HepG2 (cell line): ENCODE measurements at regions not wholly inside any gene's neighbourhood (a gene's known extent, or its start where the extent isn't known, plus 50 kb on each side); places are given as distances from the start of the nearest gene placed in this dataset.

Experiments
- CBX5 ChIP-seq: sonication (generic); formaldehyde crosslinking; IDR thresholded peaks from 2 replicates; pipeline ENCODE4 v1.4.0; 2020; ENCODE audit warnings: missing genetic modification reagents, borderline replicate concordance
- ELF3 ChIP-seq: IDR thresholded peaks from 2 replicates; pipeline ENCODE4 v1.6.1; 2016; ENCODE audit warnings: missing genetic modification reagents, missing compliant biosample characterization
- FOSL2 ChIP-seq: sonication (generic); formaldehyde crosslinking; IDR thresholded peaks from 2 replicates; pipeline ENCODE4 v1.4.0; 2020; ENCODE audit warnings: missing genetic modification reagents
- GZF1 ChIP-seq: sonication (generic); formaldehyde crosslinking; IDR thresholded peaks from 2 replicates; pipeline ENCODE4 v1.5.1; 2020; ENCODE audit warnings: mild to moderate bottlenecking, missing genetic modification reagents
- HOXA9 ChIP-seq: sonication (generic); formaldehyde crosslinking; IDR thresholded peaks from 2 replicates; pipeline ENCODE4 v1.8.1; 2022; ENCODE audit warnings: missing genetic modification reagents, mild to moderate bottlenecking, moderate library complexity, borderline replicate concordance
- KDM1A ChIP-seq: IDR thresholded peaks from 2 replicates; pipeline ENCODE4 v1.6.1; 2016; ENCODE audit warnings: missing compliant biosample characterization
- KLF9 ChIP-seq: IDR thresholded peaks from 2 replicates; pipeline ENCODE4 v1.6.1; 2016; ENCODE audit warnings: low read depth
- KMT2A ChIP-seq: sonication (generic); formaldehyde crosslinking; IDR thresholded peaks from 2 replicates; pipeline ENCODE4 v1.4.0; 2020; ENCODE audit warnings: missing genetic modification reagents
- MAF1 ChIP-seq: sonication (generic); formaldehyde crosslinking; IDR thresholded peaks from 2 replicates; pipeline ENCODE4 v1.5.0; 2020; ENCODE audit warnings: missing genetic modification reagents, borderline replicate concordance
- NCOA2 ChIP-seq: sonication (generic); formaldehyde crosslinking; IDR thresholded peaks from 2 replicates; pipeline ENCODE4 v1.8.0; 2022; ENCODE audit warnings: inconsistent platforms
- NKX3-1 ChIP-seq: sonication (generic); formaldehyde crosslinking; IDR thresholded peaks from 2 replicates; pipeline ENCODE4 v1.5.0; 2020; ENCODE audit warnings: missing genetic modification reagents
- POLR2G ChIP-seq: fragments of 200-400 bp; formaldehyde crosslinking; IDR thresholded peaks from 2 replicates; pipeline ENCODE4 v1.6.1; 2018; ENCODE audit warnings: mild to moderate bottlenecking, low read depth, low read length, moderate library complexity
- PRPF4 ChIP-seq: fragments of 200-400 bp; formaldehyde crosslinking; IDR thresholded peaks from 2 replicates; pipeline ENCODE4 v1.6.1; 2016; ENCODE audit warnings: low read length, low read depth; ENCODE audit not compliant: poor library complexity, severe bottlenecking
- RARA ChIP-seq: IDR thresholded peaks from 2 replicates; pipeline ENCODE4 v1.6.1; 2016; ENCODE audit warnings: missing genetic modification reagents, missing compliant biosample characterization
- RARG ChIP-seq: sonication (generic); formaldehyde crosslinking; IDR thresholded peaks from 2 replicates; pipeline ENCODE4 v1.4.0; 2020; ENCODE audit warnings: low read depth, mild to moderate bottlenecking, missing genetic modification reagents
- TBX2 ChIP-seq: sonication (generic); formaldehyde crosslinking; IDR thresholded peaks from 2 replicates; pipeline ENCODE4 v1.5.0; 2020; ENCODE audit warnings: missing genetic modification reagents, mild to moderate bottlenecking, borderline replicate concordance
- TSC22D2 ChIP-seq: sonication (generic); formaldehyde crosslinking; IDR thresholded peaks from 2 replicates; pipeline ENCODE4 v1.5.1; 2020; ENCODE audit warnings: missing genetic modification reagents, mild to moderate bottlenecking, borderline replicate concordance
- ZKSCAN1 ChIP-seq: fragments of 150-350 bp; IDR thresholded peaks from 2 replicates; pipeline ENCODE4 v1.6.1; 2014; ENCODE audit warnings: low read length
- ZNF30 ChIP-seq: sonication (generic); formaldehyde crosslinking; IDR thresholded peaks from 2 replicates; pipeline ENCODE4 v1.5.0; 2020; ENCODE audit warnings: mild to moderate bottlenecking, missing genetic modification reagents
- ZNF589 ChIP-seq: sonication (generic); formaldehyde crosslinking; conservative IDR thresholded peaks from 2 replicates; pipeline ENCODE4 v1.8.0; 2022; ENCODE audit warnings: mild to moderate bottlenecking, moderate library complexity, missing genetic modification reagents
- ZNF614 ChIP-seq: IDR thresholded peaks from 2 replicates; pipeline ENCODE4 v1.6.1; 2018; ENCODE audit warnings: missing biosample characterization, missing genetic modification reagents, inconsistent platforms, borderline replicate concordance
- ZNF768 ChIP-seq: sonication (generic); formaldehyde crosslinking; IDR thresholded peaks from 2 replicates; pipeline ENCODE4 v1.4.0; 2020; ENCODE audit warnings: missing genetic modification reagents
- ZSCAN25 ChIP-seq: sonication (generic); formaldehyde crosslinking; IDR thresholded peaks from 2 replicates; pipeline ENCODE4 v1.8.0; 2022; ENCODE audit warnings: mild to moderate bottlenecking, missing genetic modification reagents
- TF ChIP-seq, protein P1 (sequence below): sonication (generic); formaldehyde crosslinking; IDR thresholded peaks from 2 replicates; pipeline ENCODE4 v1.4.0; 2020; ENCODE audit warnings: mild to moderate bottlenecking, missing genetic modification reagents, borderline replicate concordance
- TF ChIP-seq, protein P2 (sequence below): sonication (generic); formaldehyde crosslinking; IDR thresholded peaks from 2 replicates; pipeline ENCODE4 v1.4.0; 2020; ENCODE audit warnings: missing genetic modification reagents
- TF ChIP-seq, protein P3 (sequence below): sonication (generic); formaldehyde crosslinking; IDR thresholded peaks from 2 replicates; pipeline ENCODE4 v1.4.0; 2020; ENCODE audit warnings: missing genetic modification reagents

DNA sequence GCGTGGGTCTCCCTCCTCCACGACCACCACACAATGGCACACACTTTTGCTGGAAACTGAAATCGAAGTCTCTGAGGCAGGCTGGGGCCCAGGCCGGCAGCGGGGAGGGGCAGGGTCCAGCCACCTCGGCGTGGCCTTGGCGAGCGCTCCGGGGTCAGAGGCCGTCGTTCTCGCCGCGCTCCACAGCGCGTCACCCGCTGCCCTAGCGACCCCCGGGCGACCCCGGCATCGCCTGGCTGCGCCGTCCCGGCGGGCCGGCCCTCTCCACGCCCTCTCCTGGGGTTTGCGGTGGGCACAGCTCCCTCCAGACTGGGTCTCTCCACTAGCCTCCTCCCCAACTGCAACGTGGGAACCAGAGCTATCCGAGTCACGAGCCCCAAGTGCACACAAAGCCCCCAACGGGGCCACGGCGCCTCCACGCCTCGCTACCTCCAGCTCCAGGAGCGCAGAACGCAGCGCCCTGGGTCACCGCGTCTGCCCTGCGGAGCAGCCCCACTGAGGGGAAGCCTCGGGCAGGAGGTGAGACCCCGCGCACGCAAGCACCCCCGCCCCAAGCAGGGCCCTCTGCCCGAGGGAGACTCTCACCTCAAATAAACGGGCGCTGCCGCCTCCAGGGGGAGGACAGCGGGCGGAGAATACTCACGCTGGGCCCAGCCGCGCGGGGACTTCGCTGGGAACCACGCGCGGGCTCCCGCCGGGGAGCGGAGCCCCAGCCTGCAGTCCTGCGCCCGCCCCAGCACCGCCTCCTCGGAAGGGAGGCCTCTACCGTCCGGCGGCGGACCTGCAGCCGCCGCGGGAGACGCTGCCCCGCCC lies 134.0 kb upstream of the BARHL2 start (continued):
- TF ChIP-seq ZNF768: peak; percentile 60; the same call in 1 of the 2 replicates
- peak; percentile 59 for TF ChIP-seq POLR2G
- no peak for TF ChIP-seq ZNF30 (CRISPR knock-in tag)
- no peak for TF ChIP-seq PRPF4
- TF ChIP-seq KMT2A: peak; percentile 70; the same call in 1 of the 2 replicates
- TF ChIP-seq ZNF614 (CRISPR knock-in tag): no peak
- TF ChIP-seq RARG: no peak
- 0 out of 2 replicates have a peak, but pooled peaks have one; percentile 17 for TF ChIP-seq HOXA9 (CRISPR knock-in tag)
- no peak for TF ChIP-seq GZF1 (CRISPR knock-in tag)
- no peak for TF ChIP-seq KDM1A (CRISPR knock-in tag)
- TF ChIP-seq TBX2 (CRISPR knock-in tag): peak; percentile 69; the same call in 1 of the 2 replicates
- no peak for TF ChIP-seq FOSL2
- TF ChIP-seq, protein P1, sequence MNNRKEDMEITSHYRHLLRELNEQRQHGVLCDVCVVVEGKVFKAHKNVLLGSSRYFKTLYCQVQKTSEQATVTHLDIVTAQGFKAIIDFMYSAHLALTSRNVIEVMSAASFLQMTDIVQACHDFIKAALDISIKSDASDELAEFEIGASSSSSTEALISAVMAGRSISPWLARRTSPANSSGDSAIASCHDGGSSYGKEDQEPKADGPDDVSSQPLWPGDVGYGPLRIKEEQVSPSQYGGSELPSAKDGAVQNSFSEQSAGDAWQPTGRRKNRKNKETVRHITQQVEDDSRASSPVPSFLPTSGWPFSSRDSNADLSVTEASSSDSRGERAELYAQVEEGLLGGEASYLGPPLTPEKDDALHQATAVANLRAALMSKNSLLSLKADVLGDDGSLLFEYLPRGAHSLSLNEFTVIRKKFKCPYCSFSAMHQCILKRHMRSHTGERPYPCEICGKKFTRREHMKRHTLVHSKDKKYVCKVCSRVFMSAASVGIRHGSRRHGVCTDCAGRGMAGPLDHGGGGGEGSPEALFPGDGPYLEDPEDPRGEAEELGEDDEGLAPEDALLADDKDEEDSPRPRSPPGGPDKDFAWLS (CRISPR knock-in tag): no peak
- TF ChIP-seq TSC22D2: no peak
- 0 out of 2 replicates have a peak, but pooled peaks have one; percentile 23 for TF ChIP-seq NKX3-1 (CRISPR knock-in tag)
- TF ChIP-seq ZKSCAN1: no peak
- TF ChIP-seq MAF1: no peak
- no peak for TF ChIP-seq ZNF589 (CRISPR knock-in tag)
- TF ChIP-seq RARA: peak; percentile 74
- TF ChIP-seq, protein P2, sequence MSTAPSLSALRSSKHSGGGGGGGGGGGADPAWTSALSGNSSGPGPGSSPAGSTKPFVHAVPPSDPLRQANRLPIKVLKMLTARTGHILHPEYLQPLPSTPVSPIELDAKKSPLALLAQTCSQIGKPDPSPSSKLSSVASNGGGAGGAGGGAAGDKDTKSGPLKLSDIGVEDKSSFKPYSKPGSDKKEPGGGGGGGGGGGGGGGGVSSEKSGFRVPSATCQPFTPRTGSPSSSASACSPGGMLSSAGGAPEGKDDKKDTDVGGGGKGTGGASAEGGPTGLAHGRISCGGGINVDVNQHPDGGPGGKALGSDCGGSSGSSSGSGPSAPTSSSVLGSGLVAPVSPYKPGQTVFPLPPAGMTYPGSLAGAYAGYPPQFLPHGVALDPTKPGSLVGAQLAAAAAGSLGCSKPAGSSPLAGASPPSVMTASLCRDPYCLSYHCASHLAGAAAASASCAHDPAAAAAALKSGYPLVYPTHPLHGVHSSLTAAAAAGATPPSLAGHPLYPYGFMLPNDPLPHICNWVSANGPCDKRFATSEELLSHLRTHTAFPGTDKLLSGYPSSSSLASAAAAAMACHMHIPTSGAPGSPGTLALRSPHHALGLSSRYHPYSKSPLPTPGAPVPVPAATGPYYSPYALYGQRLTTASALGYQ (CRISPR knock-in tag): peak; percentile 42; the same call in 1 of the 2 replicates
- TF ChIP-seq, protein P3, sequence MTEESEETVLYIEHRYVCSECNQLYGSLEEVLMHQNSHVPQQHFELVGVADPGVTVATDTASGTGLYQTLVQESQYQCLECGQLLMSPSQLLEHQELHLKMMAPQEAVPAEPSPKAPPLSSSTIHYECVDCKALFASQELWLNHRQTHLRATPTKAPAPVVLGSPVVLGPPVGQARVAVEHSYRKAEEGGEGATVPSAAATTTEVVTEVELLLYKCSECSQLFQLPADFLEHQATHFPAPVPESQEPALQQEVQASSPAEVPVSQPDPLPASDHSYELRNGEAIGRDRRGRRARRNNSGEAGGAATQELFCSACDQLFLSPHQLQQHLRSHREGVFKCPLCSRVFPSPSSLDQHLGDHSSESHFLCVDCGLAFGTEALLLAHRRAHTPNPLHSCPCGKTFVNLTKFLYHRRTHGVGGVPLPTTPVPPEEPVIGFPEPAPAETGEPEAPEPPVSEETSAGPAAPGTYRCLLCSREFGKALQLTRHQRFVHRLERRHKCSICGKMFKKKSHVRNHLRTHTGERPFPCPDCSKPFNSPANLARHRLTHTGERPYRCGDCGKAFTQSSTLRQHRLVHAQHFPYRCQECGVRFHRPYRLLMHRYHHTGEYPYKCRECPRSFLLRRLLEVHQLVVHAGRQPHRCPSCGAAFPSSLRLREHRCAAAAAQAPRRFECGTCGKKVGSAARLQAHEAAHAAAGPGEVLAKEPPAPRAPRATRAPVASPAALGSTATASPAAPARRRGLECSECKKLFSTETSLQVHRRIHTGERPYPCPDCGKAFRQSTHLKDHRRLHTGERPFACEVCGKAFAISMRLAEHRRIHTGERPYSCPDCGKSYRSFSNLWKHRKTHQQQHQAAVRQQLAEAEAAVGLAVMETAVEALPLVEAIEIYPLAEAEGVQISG (CRISPR knock-in tag): peak; percentile 79
- no peak for TF ChIP-seq NCOA2 (CRISPR knock-in tag)
- no peak for TF ChIP-seq KLF9 (CRISPR knock-in tag)
- no peak for TF ChIP-seq ELF3 (CRISPR knock-in tag)
- TF ChIP-seq CBX5 (CRISPR knock-in tag): no peak
- TF ChIP-seq ZSCAN25 (CRISPR knock-in tag): no peak
